GM23338 (cell line): ENCODE measurements at regions not wholly inside any gene's neighbourhood (a gene's known extent, or its start where the extent isn't known, plus 50 kb on each side); places are given as distances from the start of the nearest gene placed in this dataset.

Experiments used
- ATAC-seq: fragments of 200-7000 bp; cut with Tn5 transposase; 3 replicates; pipeline ENCODE4 v1.9.1; 2020
- DNase-seq: peaks from one replicate; pipeline ENCODE4 v3.0.0-alpha.2; 2015; ENCODE audit warnings: low spot score
- H2AFZ ChIP-seq: fragments of 200-600 bp; sonication (generic); 2 replicates; pipeline ENCODE4 v1.8.0; 2016; ENCODE audit warnings: antibody characterized with exemption, mild to moderate bottlenecking, moderate library complexity
- H3F3A ChIP-seq: fragments of 200-600 bp; sonication (generic); replicated peaks from 2 replicates; pipeline ENCODE4 v1.8.0; 2017; ENCODE audit warnings: antibody characterized with exemption, mixed run types, low read depth
- H3K27ac ChIP-seq: fragments of 200-600 bp; sonication (generic); 2 replicates; pipeline ENCODE4 v1.6.1; 2016; ENCODE audit warnings: low read depth
- H3K27me3 ChIP-seq: fragments of 200-600 bp; sonication (generic); 2 replicates; pipeline ENCODE4 v1.8.0; 2016; ENCODE audit warnings: mild to moderate bottlenecking, mixed run types, moderate library complexity; ENCODE audit not compliant: insufficient read depth
- H3K36me3 ChIP-seq: fragments of 200-600 bp; sonication (generic); 2 replicates; pipeline ENCODE4 v1.8.0; 2016; ENCODE audit warnings: mild to moderate bottlenecking; ENCODE audit not compliant: insufficient read depth
- H3K4me1 ChIP-seq: fragments of 200-600 bp; sonication (generic); 2 replicates; pipeline ENCODE4 v1.8.0; 2016; ENCODE audit warnings: mild to moderate bottlenecking, moderate library complexity; ENCODE audit not compliant: insufficient read depth
- H3K4me2 ChIP-seq: fragments of 200-600 bp; sonication (generic); 2 replicates; pipeline ENCODE4 v1.7.1; 2017; ENCODE audit warnings: mixed run types
- H3K4me3 ChIP-seq: fragments of 200-600 bp; sonication (generic); 2 replicates; pipeline ENCODE4 v1.6.1; 2016; ENCODE audit warnings: mixed run types
- H3K79me2 ChIP-seq: fragments of 200-600 bp; sonication (generic); replicated peaks from 2 replicates; pipeline ENCODE4 v1.8.0; 2017; ENCODE audit warnings: mild to moderate bottlenecking; ENCODE audit not compliant: insufficient read depth
- H3K9me2 ChIP-seq: fragments of 200-600 bp; sonication (generic); 2 replicates; pipeline ENCODE4 v1.8.0; 2017; ENCODE audit not compliant: insufficient read depth
- H4K20me1 ChIP-seq: fragments of 200-600 bp; sonication (generic); replicated peaks from 2 replicates; pipeline ENCODE4 v1.8.0; 2017; ENCODE audit warnings: mild to moderate bottlenecking; ENCODE audit not compliant: insufficient read depth
- H3K27ac Mint-ChIP-seq: 2 replicates; pipeline ENCODE4 v1.8.0; 2020; ENCODE audit warnings: inconsistent platforms, mild to moderate bottlenecking, moderate library complexity, mixed read lengths
- H3K27me3 Mint-ChIP-seq: 3 replicates; pipeline ENCODE4 v1.8.0; 2022; ENCODE audit warnings: low read depth, mild to moderate bottlenecking, moderate library complexity, mixed read lengths, inconsistent platforms; ENCODE audit not compliant: insufficient read depth, poor library complexity
- H3K36me3 Mint-ChIP-seq: 3 replicates; pipeline ENCODE4 v1.8.0; 2021; ENCODE audit warnings: low read depth, mild to moderate bottlenecking, inconsistent platforms, moderate library complexity, mixed read lengths
- H3K4me1 Mint-ChIP-seq: 3 replicates; pipeline ENCODE4 v1.8.0; 2020; ENCODE audit warnings: mild to moderate bottlenecking, inconsistent platforms, mixed read lengths
- H3K4me3 Mint-ChIP-seq: 3 replicates; pipeline ENCODE4 v1.8.0; 2021; ENCODE audit warnings: moderate library complexity, mild to moderate bottlenecking, inconsistent platforms, mixed read lengths
- H3K9me3 Mint-ChIP-seq: 3 replicates; pipeline ENCODE4 v1.8.0; 2020; ENCODE audit warnings: moderate library complexity, mild to moderate bottlenecking, inconsistent platforms, mixed read lengths
- CREB1 ChIP-seq: fragments of 250-450 bp; sonication (Bioruptor Pico); IDR thresholded peaks from 2 replicates; pipeline ENCODE4 v1.5.0; 2020; ENCODE audit warnings: low read depth, mild to moderate bottlenecking, moderate library complexity
- CTCF ChIP-seq, 2 experiments: fragments of 200-600 bp in 1 of 2; sonication (generic) in 1 of 2; conservative IDR thresholded peaks; 2 replicates each; pipeline versions ENCODE4 v1.5.1 to v1.6.1; 2016 to 2017; ENCODE audit warnings: antibody characterized with exemption in 2 of 2, low read depth in 2 of 2, mild to moderate bottlenecking in 2 of 2, moderate library complexity in 1 of 2
- EZH2 ChIP-seq: fragments of 200-600 bp; sonication (generic); IDR thresholded peaks from one replicate; pipeline ENCODE4 v1.8.0; 2017; ENCODE audit warnings: antibody characterized with exemption, mild to moderate bottlenecking, low read depth; ENCODE audit not compliant: unreplicated experiment
- EZH2phosphoT487 ChIP-seq: fragments of 200-600 bp; sonication (generic); IDR thresholded peaks from one replicate; pipeline ENCODE4 v1.8.1; 2018; ENCODE audit warnings: antibody characterized with exemption; ENCODE audit not compliant: unreplicated experiment
- JUNB ChIP-seq: IDR thresholded peaks from one replicate; pipeline ENCODE4 v1.6.1; 2016; ENCODE audit warnings: antibody characterized with exemption; ENCODE audit not compliant: unreplicated experiment
- NANOG ChIP-seq: IDR thresholded peaks from 2 replicates; pipeline ENCODE4 v1.6.1; 2016; ENCODE audit warnings: antibody characterized with exemption, borderline replicate concordance
- POLR2AphosphoS5 ChIP-seq: IDR thresholded peaks from 2 replicates; pipeline ENCODE4 v1.6.1; 2016; ENCODE audit warnings: antibody characterized with exemption, low read depth
- REST ChIP-seq: IDR thresholded peaks from one replicate; pipeline ENCODE4 v1.6.1; 2018; ENCODE audit warnings: antibody characterized with exemption; ENCODE audit not compliant: unreplicated experiment
- STAT1 ChIP-seq: IDR thresholded peaks from one replicate; pipeline ENCODE4 v1.6.1; 2016; ENCODE audit warnings: antibody characterized with exemption; ENCODE audit not compliant: unreplicated experiment
- ZNF114 ChIP-seq: fragments of 250-450 bp; sonication (Bioruptor Pico); IDR thresholded peaks from 2 replicates; pipeline ENCODE4 v1.5.0; 2020; ENCODE audit warnings: mild to moderate bottlenecking, moderate library complexity
- ZNF331 ChIP-seq: fragments of 250-450 bp; sonication (Bioruptor Pico); IDR thresholded peaks from 2 replicates; pipeline ENCODE4 v1.5.0; 2020; ENCODE audit warnings: low read depth, mild to moderate bottlenecking, moderate library complexity
- TF ChIP-seq, protein P1 (sequence below): IDR thresholded peaks from 2 replicates; pipeline ENCODE4 v1.6.1; 2016; ENCODE audit warnings: antibody characterized with exemption
- TF ChIP-seq, protein P2 (sequence below): fragments of 250-450 bp; sonication (Bioruptor Pico); IDR thresholded peaks from 2 replicates; pipeline ENCODE4 v1.5.0; 2020; ENCODE audit warnings: mild to moderate bottlenecking, moderate library complexity

DNA sequence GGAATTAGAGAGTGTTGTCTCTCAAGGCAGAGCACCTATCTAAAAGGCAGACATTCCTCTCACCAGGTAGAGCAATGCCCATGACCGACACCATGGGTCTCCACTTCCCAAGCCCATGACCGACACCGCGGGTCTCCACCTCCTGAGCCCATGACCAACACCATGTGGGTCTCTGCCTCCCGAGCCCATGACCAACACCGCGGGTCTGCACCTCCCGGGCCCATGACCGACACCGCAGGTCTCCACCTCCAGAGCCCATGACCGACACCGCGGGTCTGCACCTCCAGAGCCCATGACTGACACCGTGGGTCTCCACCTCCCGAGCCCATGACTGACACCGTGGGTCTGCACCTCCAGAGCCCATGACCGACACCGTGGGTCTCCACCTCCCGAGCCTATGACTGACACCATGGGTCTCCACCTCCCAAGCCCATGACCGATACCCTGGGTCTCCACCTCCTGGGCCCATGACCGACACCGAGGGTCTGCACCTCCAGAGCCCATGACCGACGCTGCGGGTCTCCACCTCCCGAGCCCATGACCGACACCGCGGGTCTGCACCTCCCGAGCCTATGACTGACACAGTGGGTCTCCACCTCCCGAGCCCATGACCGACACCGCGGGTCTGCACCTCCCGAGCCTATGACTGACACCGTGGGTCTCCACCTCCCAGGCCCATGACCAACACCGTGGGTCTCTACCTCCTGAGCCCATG is 262.4 kb upstream of the SALL3 start:
- no peaks in the 10 kb centered on the region for H3K79me2 ChIP-seq
- no peak overlapping the region for H3K4me2 ChIP-seq
- no peaks in the 10 kb centered on the region; the same call in 1 of the 2 replicates for H3K36me3 ChIP-seq
- no peaks in the 10 kb centered on the region for H4K20me1 ChIP-seq
- Mint-ChIP-seq H3K36me3 (peaks cover 47% of the 10 kb centered on the region), H3K4me1 (no peaks in the 10 kb centered on the region), H3K27me3 (peaks cover 6% of the 10 kb centered on the region), H3K27ac (no peak overlapping the region), H3K4me3 (no peak overlapping the region), H3K9me3 (peaks cover 93% of the 10 kb centered on the region)
- ATAC-seq (no peak), DNase-seq (no peak)
- TF ChIP-seq NANOG (no peak), CTCF (conservative IDR thresholded peaks at IDR 0.05; ENCODE audit: low read depth in 2 of 2) (no peak), POLR2AphosphoS5 (no peak), EZH2 (no peak), ZNF114 (CRISPR knock-in tag) (no peak), JUNB (no peak), STAT1 (no peak), ZNF331 (CRISPR knock-in tag) (no peak), REST (no peak), EZH2phosphoT487 (no peak), CREB1 (no peak)
- TF ChIP-seq, protein P1, sequence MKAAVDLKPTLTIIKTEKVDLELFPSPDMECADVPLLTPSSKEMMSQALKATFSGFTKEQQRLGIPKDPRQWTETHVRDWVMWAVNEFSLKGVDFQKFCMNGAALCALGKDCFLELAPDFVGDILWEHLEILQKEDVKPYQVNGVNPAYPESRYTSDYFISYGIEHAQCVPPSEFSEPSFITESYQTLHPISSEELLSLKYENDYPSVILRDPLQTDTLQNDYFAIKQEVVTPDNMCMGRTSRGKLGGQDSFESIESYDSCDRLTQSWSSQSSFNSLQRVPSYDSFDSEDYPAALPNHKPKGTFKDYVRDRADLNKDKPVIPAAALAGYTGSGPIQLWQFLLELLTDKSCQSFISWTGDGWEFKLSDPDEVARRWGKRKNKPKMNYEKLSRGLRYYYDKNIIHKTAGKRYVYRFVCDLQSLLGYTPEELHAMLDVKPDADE, result no peak
- TF ChIP-seq, protein P2, sequence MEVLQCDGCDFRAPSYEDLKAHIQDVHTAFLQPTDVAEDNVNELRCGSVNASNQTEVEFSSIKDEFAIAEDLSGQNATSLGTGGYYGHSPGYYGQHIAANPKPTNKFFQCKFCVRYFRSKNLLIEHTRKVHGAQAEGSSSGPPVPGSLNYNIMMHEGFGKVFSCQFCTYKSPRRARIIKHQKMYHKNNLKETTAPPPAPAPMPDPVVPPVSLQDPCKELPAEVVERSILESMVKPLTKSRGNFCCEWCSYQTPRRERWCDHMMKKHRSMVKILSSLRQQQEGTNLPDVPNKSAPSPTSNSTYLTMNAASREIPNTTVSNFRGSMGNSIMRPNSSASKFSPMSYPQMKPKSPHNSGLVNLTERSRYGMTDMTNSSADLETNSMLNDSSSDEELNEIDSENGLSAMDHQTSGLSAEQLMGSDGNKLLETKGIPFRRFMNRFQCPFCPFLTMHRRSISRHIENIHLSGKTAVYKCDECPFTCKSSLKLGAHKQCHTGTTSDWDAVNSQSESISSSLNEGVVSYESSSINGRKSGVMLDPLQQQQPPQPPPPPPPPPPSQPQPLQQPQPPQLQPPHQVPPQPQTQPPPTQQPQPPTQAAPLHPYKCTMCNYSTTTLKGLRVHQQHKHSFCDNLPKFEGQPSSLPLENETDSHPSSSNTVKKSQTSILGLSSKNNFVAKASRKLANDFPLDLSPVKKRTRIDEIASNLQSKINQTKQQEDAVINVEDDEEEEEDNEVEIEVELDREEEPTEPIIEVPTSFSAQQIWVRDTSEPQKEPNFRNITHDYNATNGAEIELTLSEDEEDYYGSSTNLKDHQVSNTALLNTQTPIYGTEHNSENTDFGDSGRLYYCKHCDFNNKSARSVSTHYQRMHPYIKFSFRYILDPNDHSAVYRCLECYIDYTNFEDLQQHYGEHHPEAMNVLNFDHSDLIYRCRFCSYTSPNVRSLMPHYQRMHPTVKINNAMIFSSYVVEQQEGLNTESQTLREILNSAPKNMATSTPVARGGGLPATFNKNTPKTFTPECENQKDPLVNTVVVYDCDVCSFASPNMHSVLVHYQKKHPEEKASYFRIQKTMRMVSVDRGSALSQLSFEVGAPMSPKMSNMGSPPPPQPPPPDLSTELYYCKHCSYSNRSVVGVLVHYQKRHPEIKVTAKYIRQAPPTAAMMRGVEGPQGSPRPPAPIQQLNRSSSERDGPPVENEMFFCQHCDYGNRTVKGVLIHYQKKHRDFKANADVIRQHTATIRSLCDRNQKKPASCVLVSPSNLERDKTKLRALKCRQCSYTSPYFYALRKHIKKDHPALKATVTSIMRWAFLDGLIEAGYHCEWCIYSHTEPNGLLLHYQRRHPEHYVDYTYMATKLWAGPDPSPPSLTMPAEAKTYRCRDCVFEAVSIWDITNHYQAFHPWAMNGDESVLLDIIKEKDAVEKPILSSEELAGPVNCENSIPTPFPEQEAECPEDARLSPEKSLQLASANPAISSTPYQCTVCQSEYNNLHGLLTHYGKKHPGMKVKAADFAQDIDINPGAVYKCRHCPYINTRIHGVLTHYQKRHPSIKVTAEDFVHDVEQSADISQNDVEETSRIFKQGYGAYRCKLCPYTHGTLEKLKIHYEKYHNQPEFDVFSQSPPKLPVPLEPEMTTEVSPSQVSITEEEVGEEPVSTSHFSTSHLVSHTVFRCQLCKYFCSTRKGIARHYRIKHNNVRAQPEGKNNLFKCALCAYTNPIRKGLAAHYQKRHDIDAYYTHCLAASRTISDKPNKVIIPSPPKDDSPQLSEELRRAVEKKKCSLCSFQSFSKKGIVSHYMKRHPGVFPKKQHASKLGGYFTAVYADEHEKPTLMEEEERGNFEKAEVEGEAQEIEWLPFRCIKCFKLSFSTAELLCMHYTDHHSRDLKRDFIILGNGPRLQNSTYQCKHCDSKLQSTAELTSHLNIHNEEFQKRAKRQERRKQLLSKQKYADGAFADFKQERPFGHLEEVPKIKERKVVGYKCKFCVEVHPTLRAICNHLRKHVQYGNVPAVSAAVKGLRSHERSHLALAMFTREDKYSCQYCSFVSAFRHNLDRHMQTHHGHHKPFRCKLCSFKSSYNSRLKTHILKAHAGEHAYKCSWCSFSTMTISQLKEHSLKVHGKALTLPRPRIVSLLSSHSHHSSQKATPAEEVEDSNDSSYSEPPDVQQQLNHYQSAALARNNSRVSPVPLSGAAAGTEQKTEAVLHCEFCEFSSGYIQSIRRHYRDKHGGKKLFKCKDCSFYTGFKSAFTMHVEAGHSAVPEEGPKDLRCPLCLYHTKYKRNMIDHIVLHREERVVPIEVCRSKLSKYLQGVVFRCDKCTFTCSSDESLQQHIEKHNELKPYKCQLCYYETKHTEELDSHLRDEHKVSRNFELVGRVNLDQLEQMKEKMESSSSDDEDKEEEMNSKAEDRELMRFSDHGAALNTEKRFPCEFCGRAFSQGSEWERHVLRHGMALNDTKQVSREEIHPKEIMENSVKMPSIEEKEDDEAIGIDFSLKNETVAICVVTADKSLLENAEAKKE, result no peak
- peaks cover 11% of the 10 kb centered on the region; the same call in 1 of the 2 replicates for H3K4me1 ChIP-seq
- H3F3A ChIP-seq, result no peaks in the 10 kb centered on the region
- H3K27ac ChIP-seq, result no peak overlapping the region
- H2AFZ ChIP-seq, result no peak overlapping the region
- H3K4me3 ChIP-seq, result no peak overlapping the region
- H3K27me3 ChIP-seq, result no peaks in the 10 kb centered on the region
- H3K9me2 ChIP-seq, result peaks cover 5% of the 10 kb centered on the region; the same call in 1 of the 2 replicates
